SK-N-SH treated with all-trans-retinoic acid at 6 μM for 48 hours (cell line): ENCODE measurements at regions not wholly inside any gene's neighbourhood (a gene's known extent, or its start where the extent isn't known, plus 50 kb on each side); places are given as distances from the start of the nearest gene placed in this dataset.

ENCODE experiments used
- ATAC-seq: fragments of 200-7000 bp; cut with Tn5 transposase; 3 replicates; pipeline ENCODE4 v1.9.1; 2020; ENCODE audit warnings: mild to moderate bottlenecking, moderate library complexity
- ARNTL ChIP-seq: fragments of 450-650 bp; formaldehyde crosslinking; IDR thresholded peaks from 2 replicates; pipeline ENCODE4 v1.5.0; 2020; ENCODE audit warnings: low read depth, mild to moderate bottlenecking, moderate library complexity, borderline replicate concordance
- BACH2 ChIP-seq: fragments of 250-450 bp; sonication (Bioruptor Pico); IDR thresholded peaks from 2 replicates; pipeline ENCODE4 v1.9.0; 2021; ENCODE audit warnings: mild to moderate bottlenecking, borderline replicate concordance
- CSDC2 ChIP-seq: fragments of 250-450 bp; sonication (Bioruptor Pico); IDR thresholded peaks from 2 replicates; pipeline ENCODE4 v1.5.0; 2020; ENCODE audit warnings: mild to moderate bottlenecking, moderate library complexity
- GLIS3 ChIP-seq: fragments of 250-450 bp; sonication (Bioruptor Pico); IDR thresholded peaks from 2 replicates; pipeline ENCODE4 v1.5.0; 2020; ENCODE audit warnings: mild to moderate bottlenecking, moderate library complexity
- ISL1 ChIP-seq: fragments of 250-450 bp; sonication (Bioruptor Pico); IDR thresholded peaks from 2 replicates; pipeline ENCODE4 v2.1.2; 2022; ENCODE audit warnings: mild to moderate bottlenecking, moderate library complexity
- OSR1 ChIP-seq: fragments of 250-450 bp; sonication (Bioruptor Pico); IDR thresholded peaks from 2 replicates; pipeline ENCODE4 v1.8.0; 2022; ENCODE audit warnings: moderate library complexity, mild to moderate bottlenecking, inconsistent platforms
- PPARA ChIP-seq: fragments of 250-450 bp; sonication (Bioruptor Pico); IDR thresholded peaks from 2 replicates; pipeline ENCODE4 v1.5.0; 2020; ENCODE audit warnings: mild to moderate bottlenecking, borderline replicate concordance
- RARB ChIP-seq: fragments of 250-450 bp; sonication (Bioruptor Pico); IDR thresholded peaks from 2 replicates; pipeline ENCODE4 v1.8.0; 2021; ENCODE audit warnings: mild to moderate bottlenecking, moderate library complexity
- SNAI2 ChIP-seq: fragments of 250-450 bp; sonication (Bioruptor Pico); IDR thresholded peaks from 2 replicates; pipeline ENCODE4 v1.5.0; 2020; ENCODE audit warnings: mild to moderate bottlenecking, moderate library complexity
- TCF4 ChIP-seq: fragments of 250-450 bp; sonication (Bioruptor Pico); IDR thresholded peaks from 2 replicates; pipeline ENCODE4 v1.8.0; 2021; ENCODE audit warnings: mild to moderate bottlenecking, moderate library complexity, borderline replicate concordance
- TOX ChIP-seq: fragments of 250-450 bp; sonication (Bioruptor Pico); IDR thresholded peaks from 2 replicates; pipeline ENCODE4 v1.8.0; 2021; ENCODE audit warnings: mild to moderate bottlenecking, moderate library complexity, borderline replicate concordance
- ZC3H10 ChIP-seq: fragments of 250-450 bp; sonication (Bioruptor Pico); IDR thresholded peaks from 2 replicates; pipeline ENCODE4 v1.5.1; 2021; ENCODE audit warnings: mild to moderate bottlenecking, moderate library complexity
- ZFP3 ChIP-seq: fragments of 250-450 bp; sonication (Bioruptor Pico); IDR thresholded peaks from 2 replicates; pipeline ENCODE4 v1.5.0; 2020; ENCODE audit warnings: mild to moderate bottlenecking, moderate library complexity
- ZFP30 ChIP-seq: fragments of 450-650 bp; formaldehyde crosslinking; IDR thresholded peaks from 2 replicates; pipeline ENCODE4 v1.5.0; 2022; ENCODE audit warnings: mild to moderate bottlenecking, moderate library complexity
- ZNF70 ChIP-seq: fragments of 450-650 bp; formaldehyde crosslinking; IDR thresholded peaks from 2 replicates; pipeline ENCODE4 v1.5.0; 2020; ENCODE audit warnings: mild to moderate bottlenecking, moderate library complexity
- ZNF8 ChIP-seq: fragments of 450-650 bp; formaldehyde crosslinking; IDR thresholded peaks from 2 replicates; pipeline ENCODE4 v1.5.0; 2020; ENCODE audit warnings: mild to moderate bottlenecking, moderate library complexity
- TF ChIP-seq, protein P1 (sequence below): fragments of 250-450 bp; sonication (Bioruptor Pico); IDR thresholded peaks from 2 replicates; pipeline ENCODE4 v1.8.0; 2020; ENCODE audit warnings: mild to moderate bottlenecking, moderate library complexity, borderline replicate concordance
- TF ChIP-seq, protein P2 (sequence below): fragments of 250-450 bp; sonication (Bioruptor Pico); IDR thresholded peaks from 2 replicates; pipeline ENCODE4 v1.5.1; 2021; ENCODE audit warnings: mild to moderate bottlenecking, moderate library complexity
- TF ChIP-seq, protein P3 (sequence below): fragments of 250-450 bp; sonication (Bioruptor Pico); IDR thresholded peaks from 2 replicates; pipeline ENCODE4 v1.5.0; 2020; ENCODE audit warnings: mild to moderate bottlenecking, moderate library complexity
- TF ChIP-seq, protein P4 (sequence below): fragments of 250-450 bp; sonication (Bioruptor Pico); IDR thresholded peaks from 2 replicates; pipeline ENCODE4 v1.5.1; 2020; ENCODE audit warnings: low read depth, mild to moderate bottlenecking, moderate library complexity
- TF ChIP-seq, protein P5 (sequence below): fragments of 250-450 bp; sonication (Bioruptor Pico); IDR thresholded peaks from 2 replicates; pipeline ENCODE4 v1.8.0; 2021; ENCODE audit warnings: low read depth, mild to moderate bottlenecking, moderate library complexity, borderline replicate concordance

DNA sequence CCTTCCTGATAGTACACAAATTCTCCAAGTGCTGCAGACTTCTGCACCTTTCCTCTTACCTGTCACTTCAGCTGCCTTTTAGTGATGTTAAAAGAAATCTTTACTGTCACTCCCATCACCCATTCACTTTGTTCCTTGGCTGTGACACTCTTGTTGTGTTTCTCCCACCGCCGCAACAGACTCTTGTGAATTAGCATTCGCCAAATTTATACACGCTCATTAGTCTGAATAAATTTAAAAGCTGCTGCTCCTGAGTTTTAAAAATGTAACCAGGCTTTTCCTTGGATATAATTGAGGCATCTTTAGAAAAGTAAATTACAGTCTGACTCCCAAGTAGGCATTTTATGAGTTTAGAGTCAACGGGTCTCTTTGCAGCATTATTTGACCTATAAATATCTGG is 1197.9 kb downstream of the BCL11B start (continued):
- TF ChIP-seq, protein P1, sequence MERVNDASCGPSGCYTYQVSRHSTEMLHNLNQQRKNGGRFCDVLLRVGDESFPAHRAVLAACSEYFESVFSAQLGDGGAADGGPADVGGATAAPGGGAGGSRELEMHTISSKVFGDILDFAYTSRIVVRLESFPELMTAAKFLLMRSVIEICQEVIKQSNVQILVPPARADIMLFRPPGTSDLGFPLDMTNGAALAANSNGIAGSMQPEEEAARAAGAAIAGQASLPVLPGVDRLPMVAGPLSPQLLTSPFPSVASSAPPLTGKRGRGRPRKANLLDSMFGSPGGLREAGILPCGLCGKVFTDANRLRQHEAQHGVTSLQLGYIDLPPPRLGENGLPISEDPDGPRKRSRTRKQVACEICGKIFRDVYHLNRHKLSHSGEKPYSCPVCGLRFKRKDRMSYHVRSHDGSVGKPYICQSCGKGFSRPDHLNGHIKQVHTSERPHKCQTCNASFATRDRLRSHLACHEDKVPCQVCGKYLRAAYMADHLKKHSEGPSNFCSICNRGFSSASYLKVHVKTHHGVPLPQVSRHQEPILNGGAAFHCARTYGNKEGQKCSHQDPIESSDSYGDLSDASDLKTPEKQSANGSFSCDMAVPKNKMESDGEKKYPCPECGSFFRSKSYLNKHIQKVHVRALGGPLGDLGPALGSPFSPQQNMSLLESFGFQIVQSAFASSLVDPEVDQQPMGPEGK: no peak
- TF ChIP-seq ZC3H10 (CRISPR knock-in tag) (no peak), RARB (CRISPR knock-in tag) (no peak), TOX (CRISPR knock-in tag) (no peak), GLIS3 (CRISPR knock-in tag) (no peak)

DNA sequence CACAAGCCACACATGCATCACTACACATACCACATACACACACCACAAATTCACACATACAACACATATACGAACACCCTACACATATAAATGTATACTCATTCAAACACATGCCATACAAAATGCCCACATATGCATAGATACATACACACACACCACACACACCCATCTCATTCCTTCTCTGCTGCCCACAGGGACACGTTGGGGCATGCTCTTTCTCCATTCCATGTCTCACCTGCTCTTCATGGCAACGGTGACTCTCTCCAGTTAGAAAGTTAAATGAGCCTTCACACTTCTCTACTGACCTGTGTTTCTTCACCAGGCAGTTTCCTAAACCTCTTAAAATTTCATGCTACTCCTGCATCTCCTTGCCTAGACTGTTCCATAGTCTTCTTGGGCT is 1194.8 kb downstream of the BCL11B start:
- no peak for ATAC-seq
- TF ChIP-seq, protein P1: no peak
- no peak for TF ChIP-seq TOX (CRISPR knock-in tag)
- no peak for TF ChIP-seq ZFP30 (CRISPR knock-in tag)
- TF ChIP-seq CSDC2: no peak
- no peak for TF ChIP-seq ISL1 (CRISPR knock-in tag)
- TF ChIP-seq, protein P2, sequence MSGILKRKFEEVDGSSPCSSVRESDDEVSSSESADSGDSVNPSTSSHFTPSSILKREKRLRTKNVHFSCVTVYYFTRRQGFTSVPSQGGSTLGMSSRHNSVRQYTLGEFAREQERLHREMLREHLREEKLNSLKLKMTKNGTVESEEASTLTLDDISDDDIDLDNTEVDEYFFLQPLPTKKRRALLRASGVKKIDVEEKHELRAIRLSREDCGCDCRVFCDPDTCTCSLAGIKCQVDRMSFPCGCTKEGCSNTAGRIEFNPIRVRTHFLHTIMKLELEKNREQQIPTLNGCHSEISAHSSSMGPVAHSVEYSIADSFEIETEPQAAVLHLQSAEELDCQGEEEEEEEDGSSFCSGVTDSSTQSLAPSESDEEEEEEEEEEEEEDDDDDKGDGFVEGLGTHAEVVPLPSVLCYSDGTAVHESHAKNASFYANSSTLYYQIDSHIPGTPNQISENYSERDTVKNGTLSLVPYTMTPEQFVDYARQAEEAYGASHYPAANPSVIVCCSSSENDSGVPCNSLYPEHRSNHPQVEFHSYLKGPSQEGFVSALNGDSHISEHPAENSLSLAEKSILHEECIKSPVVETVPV: no peak
- no peak for TF ChIP-seq ARNTL (CRISPR knock-in tag)
- no peak for TF ChIP-seq PPARA (CRISPR knock-in tag)
- TF ChIP-seq TCF4 (CRISPR knock-in tag): no peak
- no peak for TF ChIP-seq SNAI2 (CRISPR knock-in tag)
- TF ChIP-seq, protein P3, sequence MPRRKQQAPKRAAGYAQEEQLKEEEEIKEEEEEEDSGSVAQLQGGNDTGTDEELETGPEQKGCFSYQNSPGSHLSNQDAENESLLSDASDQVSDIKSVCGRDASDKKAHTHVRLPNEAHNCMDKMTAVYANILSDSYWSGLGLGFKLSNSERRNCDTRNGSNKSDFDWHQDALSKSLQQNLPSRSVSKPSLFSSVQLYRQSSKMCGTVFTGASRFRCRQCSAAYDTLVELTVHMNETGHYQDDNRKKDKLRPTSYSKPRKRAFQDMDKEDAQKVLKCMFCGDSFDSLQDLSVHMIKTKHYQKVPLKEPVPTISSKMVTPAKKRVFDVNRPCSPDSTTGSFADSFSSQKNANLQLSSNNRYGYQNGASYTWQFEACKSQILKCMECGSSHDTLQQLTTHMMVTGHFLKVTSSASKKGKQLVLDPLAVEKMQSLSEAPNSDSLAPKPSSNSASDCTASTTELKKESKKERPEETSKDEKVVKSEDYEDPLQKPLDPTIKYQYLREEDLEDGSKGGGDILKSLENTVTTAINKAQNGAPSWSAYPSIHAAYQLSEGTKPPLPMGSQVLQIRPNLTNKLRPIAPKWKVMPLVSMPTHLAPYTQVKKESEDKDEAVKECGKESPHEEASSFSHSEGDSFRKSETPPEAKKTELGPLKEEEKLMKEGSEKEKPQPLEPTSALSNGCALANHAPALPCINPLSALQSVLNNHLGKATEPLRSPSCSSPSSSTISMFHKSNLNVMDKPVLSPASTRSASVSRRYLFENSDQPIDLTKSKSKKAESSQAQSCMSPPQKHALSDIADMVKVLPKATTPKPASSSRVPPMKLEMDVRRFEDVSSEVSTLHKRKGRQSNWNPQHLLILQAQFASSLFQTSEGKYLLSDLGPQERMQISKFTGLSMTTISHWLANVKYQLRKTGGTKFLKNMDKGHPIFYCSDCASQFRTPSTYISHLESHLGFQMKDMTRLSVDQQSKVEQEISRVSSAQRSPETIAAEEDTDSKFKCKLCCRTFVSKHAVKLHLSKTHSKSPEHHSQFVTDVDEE (CRISPR knock-in tag): no peak
- no peak for TF ChIP-seq ZNF70 (CRISPR knock-in tag)
- no peak for TF ChIP-seq RARB (CRISPR knock-in tag)
- no peak for TF ChIP-seq BACH2 (CRISPR knock-in tag)
- no peak for TF ChIP-seq ZC3H10 (CRISPR knock-in tag)
- TF ChIP-seq, protein P4, sequence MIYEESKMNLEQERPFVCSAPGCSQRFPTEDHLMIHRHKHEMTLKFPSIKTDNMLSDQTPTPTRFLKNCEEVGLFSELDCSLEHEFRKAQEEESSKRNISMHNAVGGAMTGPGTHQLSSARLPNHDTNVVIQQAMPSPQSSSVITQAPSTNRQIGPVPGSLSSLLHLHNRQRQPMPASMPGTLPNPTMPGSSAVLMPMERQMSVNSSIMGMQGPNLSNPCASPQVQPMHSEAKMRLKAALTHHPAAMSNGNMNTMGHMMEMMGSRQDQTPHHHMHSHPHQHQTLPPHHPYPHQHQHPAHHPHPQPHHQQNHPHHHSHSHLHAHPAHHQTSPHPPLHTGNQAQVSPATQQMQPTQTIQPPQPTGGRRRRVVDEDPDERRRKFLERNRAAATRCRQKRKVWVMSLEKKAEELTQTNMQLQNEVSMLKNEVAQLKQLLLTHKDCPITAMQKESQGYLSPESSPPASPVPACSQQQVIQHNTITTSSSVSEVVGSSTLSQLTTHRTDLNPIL (CRISPR knock-in tag): no peak
- TF ChIP-seq ZNF8: no peak
- no peak for TF ChIP-seq ZFP3 (CRISPR knock-in tag)
- TF ChIP-seq, protein P5, sequence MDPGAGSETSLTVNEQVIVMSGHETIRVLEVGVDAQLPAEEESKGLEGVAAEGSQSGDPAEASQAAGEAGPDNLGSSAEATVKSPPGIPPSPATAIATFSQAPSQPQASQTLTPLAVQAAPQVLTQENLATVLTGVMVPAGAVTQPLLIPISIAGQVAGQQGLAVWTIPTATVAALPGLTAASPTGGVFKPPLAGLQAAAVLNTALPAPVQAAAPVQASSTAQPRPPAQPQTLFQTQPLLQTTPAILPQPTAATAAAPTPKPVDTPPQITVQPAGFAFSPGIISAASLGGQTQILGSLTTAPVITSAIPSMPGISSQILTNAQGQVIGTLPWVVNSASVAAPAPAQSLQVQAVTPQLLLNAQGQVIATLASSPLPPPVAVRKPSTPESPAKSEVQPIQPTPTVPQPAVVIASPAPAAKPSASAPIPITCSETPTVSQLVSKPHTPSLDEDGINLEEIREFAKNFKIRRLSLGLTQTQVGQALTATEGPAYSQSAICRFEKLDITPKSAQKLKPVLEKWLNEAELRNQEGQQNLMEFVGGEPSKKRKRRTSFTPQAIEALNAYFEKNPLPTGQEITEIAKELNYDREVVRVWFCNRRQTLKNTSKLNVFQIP (CRISPR knock-in tag): no peak
- no peak for TF ChIP-seq OSR1 (CRISPR knock-in tag)
- TF ChIP-seq, all 23 proteins: peak for 0
